HepG2 (cell line): ENCODE measurements at regions not wholly inside any gene's neighbourhood (a gene's known extent, or its start where the extent isn't known, plus 50 kb on each side); places are given as distances from the start of the nearest gene placed in this dataset.

Experiments used
- ATAC-seq: fragments of 200-7000 bp; cut with Tn5 transposase; 3 replicates; pipeline ENCODE4 v1.9.1; 2020; ENCODE audit warnings: mild to moderate bottlenecking, moderate library complexity
- BruUV-seq: library from RNA; stranded (reverse); fragments of 400-500 nt; replicated peaks from 2 replicates; lab custom pipeline; 2021; lab: Mats Ljungman, UMichigan
- CTCF ChIA-PET: fragments of 300-600 bp; formaldehyde crosslinking; extraction: SDS; loops from one replicate; lab custom pipeline; 2021; ENCODE audit warnings: low total read pairs, inconsistent platforms, low intra/inter-chr PET ratio; lab: Yijun Ruan, JAX
- POLR2A ChIA-PET: fragments of 350-600 bp; sonication (Branson Sonifier 250); formaldehyde crosslinking; loops from one replicate; lab custom pipeline; 2020; ENCODE audit warnings: antibody characterized with exemption, inconsistent platforms; lab: Yijun Ruan, JAX
- DNase-seq: peaks from one replicate; pipeline ENCODE4 v3.0.0-alpha.2; 2015; ENCODE audit warnings: low spot score
- FAIRE-seq: peaks from 3 replicates; lab custom pipeline; 2011; peaks lifted over from hg19 to GRCh38; lab: Jason Lieb, UNC
- H2AFZ ChIP-seq: one replicate; pipeline ENCODE4 v1.6.1; 2011; ENCODE audit warnings: low read length, inconsistent platforms
- H3K27ac ChIP-seq: fragments of 300-600 bp; 3 replicates; pipeline ENCODE4 v1.8.0; 2011; ENCODE audit warnings: mixed run types, mild to moderate bottlenecking, mixed read lengths, low read length, inconsistent platforms; ENCODE audit not compliant: insufficient read depth; ENCODE audit errors: extremely low read length
- H3K27me3 ChIP-seq, 2 experiments: fragments of 200-600 bp in 1 of 2; 2 replicates in 1 of 2; 3 replicates in 1 of 2; pipeline versions ENCODE4 v1.6.0 to v1.8.0; 2011; ENCODE audit warnings: low read length in 2 of 2, mild to moderate bottlenecking in 2 of 2, moderate library complexity in 2 of 2, inconsistent platforms in 1 of 2; ENCODE audit not compliant: insufficient read depth in 2 of 2, control insufficient read depth in 1 of 2
- H3K36me3 ChIP-seq, 2 experiments: fragments of 200-600 bp in 1 of 2; replicated peaks in 1 of 2; 2 replicates in 1 of 2; 3 replicates in 1 of 2; pipeline versions ENCODE4 v1.5.1 to v1.8.0; 2011; ENCODE audit warnings: low read length in 2 of 2, inconsistent platforms in 1 of 2; ENCODE audit not compliant: insufficient read depth in 2 of 2, control insufficient read depth in 1 of 2
- H3K4me1 ChIP-seq: 2 replicates; pipeline ENCODE4 v1.5.1; 2012; ENCODE audit warnings: low read length, inconsistent platforms; ENCODE audit not compliant: insufficient read depth
- H3K4me2 ChIP-seq: 2 replicates; pipeline ENCODE4 v1.6.0; 2011; ENCODE audit warnings: low read depth, low read length, inconsistent platforms
- H3K4me3 ChIP-seq, 3 experiments: fragments of 200-600 bp in 1 of 3; sonication (generic), shearing (Covaris generic) in 1 of 3; replicated peaks in 1 of 3; 2 replicates each; pipeline ENCODE4 v1.5.1; 2011 to 2016; ENCODE audit warnings: low read length in 3 of 3, inconsistent platforms in 2 of 3, low read depth in 2 of 3, mild to moderate bottlenecking in 2 of 3, control low read depth in 1 of 3, mixed read lengths in 1 of 3; ENCODE audit not compliant: insufficient read depth in 1 of 3
- H3K79me2 ChIP-seq: one replicate; pipeline ENCODE4 v1.6.1; 2011; ENCODE audit warnings: low read length, inconsistent platforms; ENCODE audit not compliant: insufficient read depth
- H3K9ac ChIP-seq: 2 replicates; pipeline ENCODE4 v1.6.0; 2011; ENCODE audit warnings: mild to moderate bottlenecking, low read depth, low read length, inconsistent platforms; ENCODE audit not compliant: insufficient read depth
- H3K9me3 ChIP-seq: 2 replicates; pipeline ENCODE4 v1.5.1; 2012; ENCODE audit warnings: mild to moderate bottlenecking, low read length
- H4K20me1 ChIP-seq: 2 replicates; pipeline ENCODE4 v1.6.0; 2011; ENCODE audit warnings: inconsistent platforms, mild to moderate bottlenecking, low read length, moderate library complexity; ENCODE audit not compliant: insufficient read depth
- BRCA1 ChIP-seq: sonication (generic); formaldehyde crosslinking; IDR thresholded peaks from 2 replicates; pipeline ENCODE4 v1.4.0; 2020; ENCODE audit warnings: missing genetic modification reagents
- DRAP1 ChIP-seq: IDR thresholded peaks from 2 replicates; pipeline ENCODE4 v1.6.1; 2016; ENCODE audit warnings: missing genetic modification reagents, missing compliant biosample characterization
- HMG20B ChIP-seq: conservative IDR thresholded peaks from 2 replicates; pipeline ENCODE4 v1.6.1; 2016; ENCODE audit warnings: missing genetic modification reagents, missing compliant biosample characterization
- MEIS1 ChIP-seq: sonication (generic); formaldehyde crosslinking; IDR thresholded peaks from 2 replicates; pipeline ENCODE4 v1.9.0; 2021; ENCODE audit warnings: mild to moderate bottlenecking, missing genetic modification reagents, moderate library complexity, borderline replicate concordance
- SNAPC2 ChIP-seq: sonication (generic); formaldehyde crosslinking; IDR thresholded peaks from 2 replicates; pipeline ENCODE4 v1.8.1; 2022; ENCODE audit warnings: mild to moderate bottlenecking, missing genetic modification reagents
- ZBTB37 ChIP-seq: sonication (generic); formaldehyde crosslinking; IDR thresholded peaks from 2 replicates; pipeline ENCODE4 v1.4.0; 2020; ENCODE audit warnings: mild to moderate bottlenecking, missing genetic modification reagents
- ZFP62 ChIP-seq: sonication (generic); formaldehyde crosslinking; IDR thresholded peaks from 2 replicates; pipeline ENCODE4 v1.4.0; 2020; ENCODE audit warnings: missing genetic modification reagents
- ZNF616 ChIP-seq: sonication (generic); formaldehyde crosslinking; IDR thresholded peaks from 2 replicates; pipeline ENCODE4 v1.5.0; 2020; ENCODE audit warnings: low read depth, mild to moderate bottlenecking, missing genetic modification reagents
- ZNF790 ChIP-seq: sonication (generic); formaldehyde crosslinking; IDR thresholded peaks from 2 replicates; pipeline ENCODE4 v1.8.0; 2022; ENCODE audit warnings: missing genetic modification reagents, mild to moderate bottlenecking, borderline replicate concordance
- WGBS: methylation state at CpG from one replicate; pipeline ENCODE4 v1.1.6; 2017; ENCODE audit warnings: low lambda C conversion rate; 5-methylcytosine and 5-hydroxymethylcytosine counted together
- in situ Hi-C: cut with HindIII; loops from 2 replicates; pipeline ENCODE4 v1.10.0; 2017; ENCODE audit warnings: low pct_unique_long_range_greater_than_20kb; ENCODE audit not compliant: extremely low pct_ligation_motif_present
- intact Hi-C: fragments of 100-400 bp; cut with micrococcal nuclease; formaldehyde crosslinking; loops from one replicate; pipeline ENCODE4 v1.10.0; 2022; ENCODE audit not compliant: unreplicated experiment
- TF ChIP-seq, protein P1 (sequence below): sonication (generic); formaldehyde crosslinking; IDR thresholded peaks from 2 replicates; pipeline ENCODE4 v1.5.0; 2020; ENCODE audit warnings: missing genetic modification reagents

DNA sequence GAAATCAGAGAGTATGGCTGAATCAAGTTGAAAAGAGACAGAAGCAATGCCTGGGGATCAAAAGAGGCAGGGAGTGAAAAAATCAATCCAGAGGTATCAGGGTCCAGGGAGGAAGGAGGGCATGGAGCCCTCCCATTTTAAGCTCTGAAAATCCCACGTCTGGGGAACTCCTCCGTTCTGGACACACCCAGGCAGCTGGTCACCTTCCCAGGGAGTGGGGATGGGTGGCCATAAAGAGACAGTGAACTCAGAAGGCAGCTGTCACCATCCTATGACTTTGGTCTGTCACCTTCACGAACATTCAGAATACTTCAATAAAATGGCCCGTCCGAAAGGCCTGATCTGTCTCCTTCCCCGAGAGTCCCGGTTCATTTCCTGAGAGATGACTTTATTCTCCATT is 71.6 kb downstream of the MAP1LC3B2 start:
- no peak overlapping the region for H3K27ac ChIP-seq
- POLR2A ChIA-PET, result no interaction called here
- H3K9ac ChIP-seq, result no peak overlapping the region
- H3K36me3 ChIP-seq, result no peaks in the 10 kb centered on the region
- in situ Hi-C loops, result no loop called here
- H3K9me3 ChIP-seq, result no peaks in the 10 kb centered on the region
- H3K4me1 ChIP-seq, result peaks cover 49% of the 10 kb centered on the region
- H2AFZ ChIP-seq, result no peak overlapping the region
- no peak overlapping the region for H3K4me2 ChIP-seq
- BruUV-seq, result no TSS peak
- 49% methylated on average over 7 of the region's 7 CpGs for WGBS
- H4K20me1 ChIP-seq, result no peaks in the 10 kb centered on the region
- ATAC-seq (no peak), FAIRE-seq (no peak)
- TF ChIP-seq HMG20B (CRISPR knock-in tag), result no peak
- no peak for TF ChIP-seq SNAPC2 (CRISPR knock-in tag)
- no peak for TF ChIP-seq ZBTB37
- no peak for TF ChIP-seq BRCA1 (CRISPR knock-in tag)
- TF ChIP-seq MEIS1 (CRISPR knock-in tag), result no peak
- TF ChIP-seq ZNF616 (CRISPR knock-in tag), result no peak
- no peak for TF ChIP-seq DRAP1 (CRISPR knock-in tag)
- no peak for TF ChIP-seq ZNF790
- TF ChIP-seq, protein P1, sequence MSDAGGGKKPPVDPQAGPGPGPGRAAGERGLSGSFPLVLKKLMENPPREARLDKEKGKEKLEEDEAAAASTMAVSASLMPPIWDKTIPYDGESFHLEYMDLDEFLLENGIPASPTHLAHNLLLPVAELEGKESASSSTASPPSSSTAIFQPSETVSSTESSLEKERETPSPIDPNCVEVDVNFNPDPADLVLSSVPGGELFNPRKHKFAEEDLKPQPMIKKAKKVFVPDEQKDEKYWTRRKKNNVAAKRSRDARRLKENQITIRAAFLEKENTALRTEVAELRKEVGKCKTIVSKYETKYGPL (CRISPR knock-in tag), result no peak
- TF ChIP-seq ZFP62, result no peak
- TF ChIP-seq, all 625 proteins: peak for 0
- CTCF ChIA-PET, result no interaction called here
- no peak overlapping the region for H3K4me3 ChIP-seq
- DNase-seq, result no peak
- peaks cover 0 to 25% of the 10 kb centered on the region in 2 experiments; a peak in 3 of 5 replicates for H3K27me3 ChIP-seq
- H3K79me2 ChIP-seq, result no peaks in the 10 kb centered on the region
- intact Hi-C loops, result no loop called here
